SK-N-SH treated with all-trans-retinoic acid at 6 μM for 48 hours (cell line): ENCODE measurements at regions not wholly inside any gene's neighbourhood (a gene's known extent, or its start where the extent isn't known, plus 50 kb on each side); places are given as distances from the start of the nearest gene placed in this dataset.

Experiments used
- CREB5 ChIP-seq: fragments of 250-450 bp; sonication (Bioruptor Pico); IDR thresholded peaks from 2 replicates; pipeline ENCODE4 v1.5.1; 2020; ENCODE audit warnings: low read depth, mild to moderate bottlenecking, moderate library complexity
- CSDC2 ChIP-seq: fragments of 250-450 bp; sonication (Bioruptor Pico); IDR thresholded peaks from 2 replicates; pipeline ENCODE4 v1.5.0; 2020; ENCODE audit warnings: mild to moderate bottlenecking, moderate library complexity
- ISL1 ChIP-seq: fragments of 250-450 bp; sonication (Bioruptor Pico); IDR thresholded peaks from 2 replicates; pipeline ENCODE4 v2.1.2; 2022; ENCODE audit warnings: mild to moderate bottlenecking, moderate library complexity
- OSR1 ChIP-seq: fragments of 250-450 bp; sonication (Bioruptor Pico); IDR thresholded peaks from 2 replicates; pipeline ENCODE4 v1.8.0; 2022; ENCODE audit warnings: moderate library complexity, mild to moderate bottlenecking, inconsistent platforms
- PPARA ChIP-seq: fragments of 250-450 bp; sonication (Bioruptor Pico); IDR thresholded peaks from 2 replicates; pipeline ENCODE4 v1.5.0; 2020; ENCODE audit warnings: mild to moderate bottlenecking, borderline replicate concordance
- TCF4 ChIP-seq: fragments of 250-450 bp; sonication (Bioruptor Pico); IDR thresholded peaks from 2 replicates; pipeline ENCODE4 v1.8.0; 2021; ENCODE audit warnings: mild to moderate bottlenecking, moderate library complexity, borderline replicate concordance
- ZFP3 ChIP-seq: fragments of 250-450 bp; sonication (Bioruptor Pico); IDR thresholded peaks from 2 replicates; pipeline ENCODE4 v1.5.0; 2020; ENCODE audit warnings: mild to moderate bottlenecking, moderate library complexity
- ZNF565 ChIP-seq: fragments of 450-650 bp; formaldehyde crosslinking; conservative IDR thresholded peaks from 2 replicates; pipeline ENCODE4 v1.5.0; 2020; ENCODE audit warnings: low read depth, mild to moderate bottlenecking, moderate library complexity
- TF ChIP-seq, protein P1 (sequence below): fragments of 250-450 bp; sonication (Bioruptor Pico); IDR thresholded peaks from 2 replicates; pipeline ENCODE4 v1.8.0; 2020; ENCODE audit warnings: mild to moderate bottlenecking, moderate library complexity, borderline replicate concordance
- TF ChIP-seq, protein P2 (sequence below): fragments of 250-450 bp; sonication (Bioruptor Pico); IDR thresholded peaks from 2 replicates; pipeline ENCODE4 v1.8.0; 2021; ENCODE audit warnings: low read depth, mild to moderate bottlenecking, moderate library complexity, borderline replicate concordance

DNA sequence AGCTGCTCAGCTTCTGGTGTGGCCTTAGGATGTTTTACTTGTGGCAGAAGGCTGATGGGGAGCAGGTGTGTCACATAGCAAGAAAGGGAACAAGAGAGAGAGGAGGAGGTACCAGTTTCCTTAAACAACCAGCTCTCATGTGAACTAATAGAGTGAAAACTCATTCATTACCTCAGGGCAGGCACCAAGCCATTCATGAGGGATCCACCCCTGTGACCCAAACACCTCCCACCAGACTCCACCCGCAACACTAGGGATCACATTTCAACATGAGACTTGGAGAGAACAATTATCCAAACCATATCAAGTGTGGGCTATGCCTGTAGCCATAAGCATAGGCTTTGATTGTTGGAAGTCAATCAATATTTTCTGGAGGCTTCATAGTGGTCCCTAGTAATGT lies 56.0 kb downstream of the GSX2 start:
- TF ChIP-seq CREB5, result no peak
- TF ChIP-seq TCF4 (CRISPR knock-in tag), result no peak
- no peak for TF ChIP-seq OSR1 (CRISPR knock-in tag)
- no peak for TF ChIP-seq PPARA (CRISPR knock-in tag)
- TF ChIP-seq, protein P1, sequence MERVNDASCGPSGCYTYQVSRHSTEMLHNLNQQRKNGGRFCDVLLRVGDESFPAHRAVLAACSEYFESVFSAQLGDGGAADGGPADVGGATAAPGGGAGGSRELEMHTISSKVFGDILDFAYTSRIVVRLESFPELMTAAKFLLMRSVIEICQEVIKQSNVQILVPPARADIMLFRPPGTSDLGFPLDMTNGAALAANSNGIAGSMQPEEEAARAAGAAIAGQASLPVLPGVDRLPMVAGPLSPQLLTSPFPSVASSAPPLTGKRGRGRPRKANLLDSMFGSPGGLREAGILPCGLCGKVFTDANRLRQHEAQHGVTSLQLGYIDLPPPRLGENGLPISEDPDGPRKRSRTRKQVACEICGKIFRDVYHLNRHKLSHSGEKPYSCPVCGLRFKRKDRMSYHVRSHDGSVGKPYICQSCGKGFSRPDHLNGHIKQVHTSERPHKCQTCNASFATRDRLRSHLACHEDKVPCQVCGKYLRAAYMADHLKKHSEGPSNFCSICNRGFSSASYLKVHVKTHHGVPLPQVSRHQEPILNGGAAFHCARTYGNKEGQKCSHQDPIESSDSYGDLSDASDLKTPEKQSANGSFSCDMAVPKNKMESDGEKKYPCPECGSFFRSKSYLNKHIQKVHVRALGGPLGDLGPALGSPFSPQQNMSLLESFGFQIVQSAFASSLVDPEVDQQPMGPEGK (CRISPR knock-in tag), result no peak
- TF ChIP-seq CSDC2 (CRISPR knock-in tag), result no peak
- TF ChIP-seq, protein P2, sequence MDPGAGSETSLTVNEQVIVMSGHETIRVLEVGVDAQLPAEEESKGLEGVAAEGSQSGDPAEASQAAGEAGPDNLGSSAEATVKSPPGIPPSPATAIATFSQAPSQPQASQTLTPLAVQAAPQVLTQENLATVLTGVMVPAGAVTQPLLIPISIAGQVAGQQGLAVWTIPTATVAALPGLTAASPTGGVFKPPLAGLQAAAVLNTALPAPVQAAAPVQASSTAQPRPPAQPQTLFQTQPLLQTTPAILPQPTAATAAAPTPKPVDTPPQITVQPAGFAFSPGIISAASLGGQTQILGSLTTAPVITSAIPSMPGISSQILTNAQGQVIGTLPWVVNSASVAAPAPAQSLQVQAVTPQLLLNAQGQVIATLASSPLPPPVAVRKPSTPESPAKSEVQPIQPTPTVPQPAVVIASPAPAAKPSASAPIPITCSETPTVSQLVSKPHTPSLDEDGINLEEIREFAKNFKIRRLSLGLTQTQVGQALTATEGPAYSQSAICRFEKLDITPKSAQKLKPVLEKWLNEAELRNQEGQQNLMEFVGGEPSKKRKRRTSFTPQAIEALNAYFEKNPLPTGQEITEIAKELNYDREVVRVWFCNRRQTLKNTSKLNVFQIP (CRISPR knock-in tag), result no peak
- TF ChIP-seq ISL1 (CRISPR knock-in tag), result no peak
- no peak for TF ChIP-seq ZFP3 (CRISPR knock-in tag)
- TF ChIP-seq ZNF565 (CRISPR knock-in tag), result no peak
